GM18951 (cell line): ENCODE measurements at regions not wholly inside any gene's neighbourhood (a gene's known extent, or its start where the extent isn't known, plus 50 kb on each side); places are given as distances from the start of the nearest gene placed in this dataset.
"Not testable (repeated sequence)": the region's sequence is repeated elsewhere in the genome, so short reads cannot be mapped to it uniquely, and the experiment has no call there.

Experiments used
- POLR2A ChIP-seq: IDR thresholded peaks from 4 replicates; pipeline ENCODE4 v1.6.1; 2011; ENCODE audit warnings: mild to moderate bottlenecking; ENCODE audit not compliant: insufficient read length, insufficient read depth; ENCODE audit errors: extremely low read depth
- in situ Hi-C: fragments of 300-500 bp; cut with MboI; formaldehyde crosslinking; loops from one replicate; pipeline ENCODE4 v1.12.0; 2022; ENCODE audit warnings: low sequenced_read_pairs, mixed read lengths, inconsistent platforms; ENCODE audit not compliant: unreplicated experiment

DNA sequence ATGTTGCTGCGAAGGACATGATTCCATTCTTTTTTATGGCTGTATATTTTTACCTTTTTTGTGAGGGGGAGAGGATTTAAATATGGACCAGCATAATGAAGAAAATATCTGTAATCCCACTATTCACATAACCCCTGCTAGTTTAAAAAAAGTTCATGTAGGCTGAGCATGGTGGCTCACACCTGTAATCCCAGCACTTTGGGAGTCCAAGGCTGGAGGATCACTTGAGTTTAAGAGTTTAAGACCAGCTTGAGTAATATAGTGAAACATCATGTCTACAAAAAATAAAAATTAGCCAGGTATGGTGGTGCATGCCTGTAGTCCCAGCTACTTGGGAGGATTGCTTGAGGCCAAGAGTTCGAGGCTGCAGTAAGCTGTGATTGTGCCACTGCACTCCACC, 99.8 kb upstream of the TPTE start:
- in situ Hi-C loops: not testable (repeated sequence)

DNA sequence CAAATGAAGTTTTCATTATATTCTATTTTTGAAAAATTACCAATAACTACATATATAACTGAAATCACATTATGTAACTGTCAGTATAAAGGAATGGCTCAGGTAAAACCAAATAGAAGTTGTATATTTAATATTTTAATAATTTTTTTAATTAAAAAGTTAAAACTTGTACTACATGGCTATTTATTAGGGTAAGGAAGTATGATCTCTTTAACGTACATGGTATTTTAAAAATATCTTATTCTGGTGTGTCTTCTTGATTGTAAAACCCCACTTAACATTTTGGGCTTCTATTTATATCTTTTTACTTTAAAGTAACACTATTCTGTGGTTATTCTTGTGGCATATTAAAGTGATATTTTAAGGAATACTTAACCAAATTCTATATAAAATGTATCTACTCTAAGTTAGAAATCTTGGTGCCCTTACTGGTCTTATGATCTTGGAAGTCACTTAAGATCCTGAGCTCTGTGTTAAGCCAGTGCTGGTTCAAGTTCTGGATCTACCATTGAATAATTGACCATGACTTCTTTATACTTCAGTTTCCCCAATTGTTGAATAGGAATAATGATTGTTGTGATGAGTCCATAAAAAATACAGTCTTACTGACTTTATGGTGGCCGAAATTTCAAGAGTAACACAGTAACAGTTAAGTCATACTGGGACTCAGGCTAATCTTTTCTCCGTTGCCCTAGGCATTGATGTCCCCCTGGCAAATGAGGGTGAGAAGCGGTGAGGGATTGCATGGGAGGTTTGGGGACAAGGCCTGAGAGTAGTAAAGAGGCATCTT, 97.1 kb upstream of the TPTE start:
- in situ Hi-C loops: not testable (repeated sequence)

DNA sequence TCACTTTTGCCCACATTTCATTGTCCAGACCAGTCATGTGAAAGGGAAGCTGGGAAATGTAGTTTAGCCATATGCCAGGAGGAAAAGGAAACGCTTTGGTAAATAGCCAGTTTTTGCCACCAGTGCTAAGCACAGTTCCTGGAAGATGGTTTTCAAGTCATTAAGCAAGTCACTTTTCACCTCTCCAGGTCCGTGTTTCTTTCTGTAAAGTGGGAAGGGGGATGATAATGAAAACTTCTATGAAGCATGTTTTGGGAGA, 96.6 kb upstream of the TPTE start:
- in situ Hi-C loops: not testable (repeated sequence)

DNA sequence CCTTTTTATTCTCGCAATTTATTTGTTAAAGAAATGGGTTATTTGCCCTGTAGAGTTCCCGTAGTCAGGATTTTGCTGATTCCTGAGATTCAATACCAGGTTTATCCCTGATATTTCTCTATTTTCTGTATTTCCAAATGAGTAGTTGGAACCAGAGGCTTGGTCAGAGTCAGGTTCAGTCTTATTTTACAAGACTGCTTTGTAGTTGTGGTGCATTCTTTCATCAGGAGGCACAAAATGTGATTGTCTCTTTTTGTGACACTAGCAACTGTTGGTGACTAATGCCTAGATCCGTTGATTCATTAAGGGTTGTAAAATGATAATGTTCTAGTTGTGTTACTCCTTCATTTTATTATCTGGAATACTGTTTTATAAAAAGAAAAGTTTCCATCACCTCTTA, 95.5 kb upstream of the TPTE start:
- TF ChIP-seq POLR2A: no peak
- in situ Hi-C loops: no loop called here

DNA sequence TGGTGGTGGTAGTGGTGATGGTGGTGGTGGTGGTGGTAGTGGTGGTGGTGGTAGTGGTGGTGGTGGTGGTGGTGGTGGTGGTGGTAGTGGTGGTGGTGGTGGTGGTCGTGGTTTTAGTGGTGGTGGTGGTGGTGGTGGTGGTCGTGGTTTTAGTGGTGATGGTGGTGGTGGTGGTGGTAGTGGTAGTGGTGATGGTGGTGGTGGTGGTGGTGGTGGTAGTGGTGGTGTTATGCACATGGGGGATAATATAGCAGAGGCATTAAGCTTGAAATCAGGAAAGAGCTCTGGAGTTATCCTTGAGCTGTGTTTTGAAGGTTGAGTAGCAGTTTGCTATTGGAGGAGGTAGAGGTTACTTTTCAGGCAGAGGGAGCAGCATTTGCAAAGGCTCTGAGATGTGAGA, 94.6 kb upstream of the TPTE start:
- in situ Hi-C loops: not testable (repeated sequence)

DNA sequence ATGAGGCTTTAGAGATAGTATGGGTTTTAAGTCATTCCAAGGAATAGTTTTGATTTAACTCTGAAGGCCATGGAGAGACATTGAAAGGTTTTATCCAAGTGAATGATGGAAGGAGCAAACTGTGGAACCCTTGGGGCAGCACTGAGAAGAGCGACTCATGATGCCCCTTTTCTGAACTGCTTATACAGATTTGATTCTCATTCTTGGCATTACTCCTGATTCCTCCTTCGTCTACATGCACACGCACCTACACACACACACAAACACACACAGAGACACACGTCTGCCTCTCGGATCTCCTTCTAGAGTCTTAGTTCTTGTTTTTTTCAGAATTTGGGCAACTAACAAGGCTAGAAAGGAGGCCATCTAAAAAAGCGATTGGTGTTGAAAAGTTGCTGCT, 94.1 kb upstream of the TPTE start:
- in situ Hi-C loops: not testable (repeated sequence)

DNA sequence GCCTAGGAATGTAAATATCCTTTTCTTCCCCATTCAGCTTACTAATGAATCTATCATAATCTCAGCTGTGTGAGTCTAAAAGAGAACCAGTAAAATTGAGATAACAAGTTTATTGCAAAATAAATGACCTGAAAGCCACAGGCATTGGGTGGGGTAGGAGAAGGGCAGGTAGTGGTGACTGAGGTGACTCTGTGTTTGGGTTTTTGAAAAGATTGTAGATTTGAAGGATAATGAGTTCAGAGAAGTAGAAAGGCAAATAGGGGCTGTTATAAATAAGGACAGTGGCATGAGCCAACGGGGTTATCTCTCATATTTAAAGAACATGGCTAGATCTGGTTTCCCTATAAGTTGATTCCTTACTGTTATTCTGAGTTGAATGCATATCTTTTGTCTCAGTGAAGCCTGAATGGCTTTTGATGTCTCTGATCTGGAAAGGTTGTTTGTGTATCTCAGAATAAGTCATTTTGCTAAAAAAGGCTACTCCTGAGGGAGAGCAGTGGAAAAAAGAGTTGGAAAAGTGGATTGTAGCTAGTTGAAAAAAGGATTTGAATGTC, 92.3 kb upstream of the TPTE start:
- in situ Hi-C loops: not testable (repeated sequence)

DNA sequence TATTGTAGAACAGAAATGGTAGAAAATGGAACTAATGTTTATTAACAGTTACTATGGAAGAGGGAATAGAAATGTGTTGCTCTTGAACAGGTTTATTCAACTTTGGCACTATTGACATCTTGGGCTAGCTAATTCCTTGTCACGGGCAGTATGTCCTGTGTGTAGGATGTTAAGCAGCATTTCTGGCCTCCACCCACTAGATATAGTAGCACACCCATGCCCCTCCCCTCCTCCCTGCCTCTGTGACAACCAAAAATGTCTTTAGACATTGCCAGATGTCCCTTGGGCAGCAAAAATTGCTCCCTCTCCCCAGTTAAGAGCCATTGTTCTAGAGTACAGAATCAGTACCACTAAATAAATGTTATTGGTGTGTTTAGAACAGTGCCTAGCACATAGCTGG, 91.4 kb upstream of the TPTE start:
- TF ChIP-seq POLR2A: no peak
- in situ Hi-C loops: loop anchor here (5.0 kb wide), 1 partner anchor 342 kb away; no protein-coding TSS in a partner anchor

DNA sequence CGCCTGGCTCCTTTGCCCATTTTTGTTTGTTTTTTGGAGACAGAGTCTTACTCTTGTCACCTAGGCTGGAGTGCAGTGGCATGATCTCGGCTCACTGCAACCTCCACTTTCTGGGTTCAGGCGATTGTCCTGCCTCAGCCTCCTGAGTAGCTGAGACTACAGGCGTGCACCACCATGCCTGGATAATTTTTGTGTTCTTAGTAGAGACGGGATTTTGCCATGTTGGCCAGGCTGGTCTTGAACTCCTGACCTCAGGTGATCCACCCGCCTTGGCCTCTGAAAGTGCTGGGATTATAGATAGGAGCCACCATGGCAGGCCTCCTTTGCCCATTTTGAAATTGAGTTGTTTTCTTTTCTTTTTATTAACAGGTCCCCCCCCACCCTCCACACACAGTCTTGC, 89.4 kb upstream of the TPTE start:
- in situ Hi-C loops: loop anchor here (5.0 kb wide), 1 partner anchor 340 kb away; no protein-coding TSS in a partner anchor

DNA sequence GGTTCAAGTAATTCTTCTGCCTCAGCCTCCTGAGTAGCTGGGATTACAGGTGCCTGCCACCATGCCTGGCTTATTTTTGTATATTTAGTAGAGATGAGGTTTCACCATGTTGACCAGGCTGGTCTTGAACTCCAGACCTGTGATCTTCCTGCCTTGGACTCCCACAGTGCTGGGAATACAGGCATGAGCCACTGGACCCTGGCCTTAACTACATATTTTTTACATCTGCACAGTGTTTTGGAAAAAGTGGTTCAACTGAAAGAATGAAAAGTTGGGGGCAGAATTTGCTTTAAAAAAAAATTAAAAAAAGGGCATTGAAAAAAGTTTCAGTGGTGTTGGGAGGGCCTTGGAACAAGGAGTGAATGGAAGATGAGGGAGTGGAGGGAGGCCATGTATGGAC, 88.9 kb upstream of the TPTE start:
- in situ Hi-C loops: loop anchor here (5.0 kb wide), 1 partner anchor 340 kb away; no protein-coding TSS in a partner anchor

DNA sequence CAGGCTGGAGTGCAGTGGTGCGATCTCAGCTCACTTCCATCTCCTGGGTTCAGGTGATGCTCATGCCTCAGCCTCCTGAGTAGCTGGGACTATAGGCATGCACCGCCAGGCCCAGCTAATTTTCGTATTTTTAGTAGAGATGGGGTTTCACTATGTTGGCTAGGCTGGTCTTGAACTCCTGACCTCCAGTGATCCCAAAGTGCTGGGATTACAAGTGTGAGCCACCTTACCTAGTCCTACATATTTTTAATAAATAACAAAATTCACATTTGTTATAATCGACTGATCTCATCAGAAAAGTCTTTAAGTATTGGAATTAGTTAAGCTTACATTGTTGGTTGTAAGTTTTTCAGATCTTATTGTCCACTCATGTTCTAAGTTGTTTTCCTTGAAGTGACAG, 83.4 kb upstream of the TPTE start:
- in situ Hi-C loops: not testable (repeated sequence)

DNA sequence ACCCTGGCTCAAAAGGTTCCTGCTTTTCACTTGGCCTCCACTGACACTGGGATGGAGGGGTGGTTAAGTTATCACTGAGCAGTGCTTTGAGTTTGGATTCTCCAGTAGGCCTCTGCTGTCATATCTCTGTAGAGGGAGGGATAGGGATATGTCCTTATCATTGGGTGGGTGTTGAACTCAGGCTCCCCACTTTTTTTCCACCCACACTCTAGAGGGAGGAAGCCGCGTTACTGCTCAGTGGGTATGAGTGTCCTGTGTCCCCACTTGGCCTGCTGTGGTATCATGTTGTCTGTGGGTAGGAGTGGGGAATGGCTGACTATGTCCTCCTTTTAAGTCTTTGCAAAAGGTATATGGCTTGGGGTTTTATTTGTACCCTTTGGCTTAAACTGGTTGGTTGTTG, 80.7 kb upstream of the TPTE start:
- in situ Hi-C loops: not testable (repeated sequence)

DNA sequence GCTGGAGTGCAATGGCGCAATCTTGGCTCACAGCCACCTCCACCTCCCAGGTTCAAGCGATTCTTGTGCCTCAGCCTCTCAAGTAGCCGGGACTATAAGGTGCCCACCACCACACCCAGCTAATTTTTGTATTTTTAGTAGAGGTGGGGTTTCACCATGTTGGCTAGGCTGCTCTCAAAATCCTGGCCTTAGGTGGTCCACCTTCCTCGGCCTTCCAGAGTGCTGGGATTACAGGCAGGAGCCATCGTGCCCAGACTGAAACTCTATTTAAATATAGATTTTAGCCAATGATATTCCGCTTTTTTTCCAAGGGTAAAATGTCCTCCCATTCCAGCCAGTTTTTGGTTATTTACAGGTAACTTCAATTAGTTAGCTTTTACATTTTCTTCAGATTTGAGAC, 79.4 kb upstream of the TPTE start:
- in situ Hi-C loops: not testable (repeated sequence)

DNA sequence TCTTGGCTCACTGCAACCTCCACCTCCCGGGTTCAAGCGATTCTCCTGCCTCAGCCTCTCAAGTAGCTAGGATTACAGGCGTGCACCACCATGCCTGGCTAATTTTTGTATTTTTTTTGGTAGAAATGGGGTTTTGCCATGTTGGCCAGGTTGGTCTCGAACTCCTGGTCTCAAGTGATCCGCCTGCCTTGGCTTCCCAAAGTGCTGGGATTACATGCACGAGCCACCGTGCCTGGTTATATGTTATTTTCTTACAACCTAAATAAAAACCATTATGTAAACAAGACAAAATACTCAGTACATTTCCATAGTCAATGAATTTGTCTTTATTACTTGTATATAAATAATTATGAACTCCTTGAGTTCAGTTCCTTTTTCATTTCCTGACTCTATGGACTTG, 75.7 kb upstream of the TPTE start:
- in situ Hi-C loops: not testable (repeated sequence)

DNA sequence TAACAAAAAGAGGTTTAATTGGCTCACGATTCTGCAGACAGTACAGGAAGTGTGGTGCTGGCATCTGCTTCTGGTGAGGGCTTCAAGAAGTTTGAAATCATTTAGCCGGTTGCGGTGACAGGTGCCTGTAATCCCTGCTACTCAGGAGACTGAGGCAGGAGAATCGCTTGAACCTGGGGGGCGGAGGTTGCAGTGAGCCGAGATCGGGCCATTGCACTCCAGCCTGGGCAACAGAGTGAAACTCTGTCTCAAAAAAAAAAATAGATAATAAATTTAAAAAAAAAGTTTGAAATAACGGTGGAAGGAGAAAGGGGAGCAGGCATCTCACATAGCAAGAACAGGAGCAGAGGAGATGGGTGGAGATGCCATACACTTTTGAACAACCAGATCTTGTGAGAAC, 71.9 kb upstream of the TPTE start:
- in situ Hi-C loops: not testable (repeated sequence)

DNA sequence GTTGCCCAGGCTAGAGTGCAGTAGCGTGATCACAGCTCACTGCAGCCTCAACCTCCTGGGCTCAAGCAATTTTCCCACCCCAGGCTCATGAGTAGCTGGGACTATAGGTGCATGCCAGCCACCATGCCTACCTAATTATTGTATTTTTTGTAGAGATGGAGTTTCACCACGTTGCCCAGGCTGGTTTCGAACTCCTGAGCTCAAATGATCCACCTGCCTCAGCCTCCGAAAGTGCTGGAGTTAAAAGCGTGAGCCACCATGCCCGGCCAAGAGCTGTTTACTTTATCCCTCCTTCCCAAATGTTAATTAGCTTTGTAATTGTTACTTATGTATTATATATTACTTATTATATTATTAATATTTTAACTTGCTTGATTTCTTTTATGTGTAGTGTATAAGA, 70.1 kb upstream of the TPTE start:
- in situ Hi-C loops: loop anchor here (10.0 kb wide), 1 partner anchor 304 kb away; no protein-coding TSS in a partner anchor

DNA sequence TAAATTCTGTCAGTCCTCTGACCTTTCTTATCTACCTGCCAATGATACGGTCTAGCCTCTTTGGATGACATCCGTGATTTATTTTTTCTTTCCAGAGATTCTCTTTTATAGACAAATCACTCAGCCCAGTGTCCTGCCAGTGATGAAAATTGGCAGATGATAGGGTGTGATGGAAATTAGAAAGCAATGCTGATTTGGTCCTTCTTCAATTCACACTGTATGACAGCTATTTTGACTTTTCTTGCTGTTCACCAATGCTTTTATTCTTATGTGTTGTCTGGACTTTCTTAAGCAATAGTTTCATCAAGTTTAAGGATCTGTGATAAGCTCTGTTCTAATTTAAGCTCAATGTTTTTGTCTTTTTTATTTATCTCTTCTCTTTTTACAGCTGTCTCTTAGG, 63.6 kb upstream of the TPTE start:
- in situ Hi-C loops: loop anchor here (10.0 kb wide), 1 partner anchor 297 kb away; no protein-coding TSS in a partner anchor

DNA sequence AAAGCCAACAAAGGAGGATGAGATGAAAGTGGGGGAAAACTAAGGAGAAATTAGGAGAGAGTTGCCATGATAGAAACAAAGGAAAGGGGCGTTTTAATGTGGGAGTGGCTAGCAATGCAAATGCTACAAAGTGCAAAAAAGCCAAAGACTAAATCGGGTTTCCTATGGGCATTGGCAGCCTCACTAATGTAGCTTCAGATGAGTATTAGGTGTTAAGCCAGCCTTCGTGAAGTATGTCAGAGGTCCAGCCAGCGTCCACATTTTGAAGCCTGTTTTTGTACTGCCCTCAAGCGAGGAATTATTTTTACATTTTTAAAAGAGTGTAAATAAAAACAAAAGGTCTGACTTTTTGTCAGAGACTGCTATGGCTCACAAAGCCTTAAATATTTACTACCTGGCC, 60.4 kb upstream of the TPTE start:
- in situ Hi-C loops: not testable (repeated sequence)

DNA sequence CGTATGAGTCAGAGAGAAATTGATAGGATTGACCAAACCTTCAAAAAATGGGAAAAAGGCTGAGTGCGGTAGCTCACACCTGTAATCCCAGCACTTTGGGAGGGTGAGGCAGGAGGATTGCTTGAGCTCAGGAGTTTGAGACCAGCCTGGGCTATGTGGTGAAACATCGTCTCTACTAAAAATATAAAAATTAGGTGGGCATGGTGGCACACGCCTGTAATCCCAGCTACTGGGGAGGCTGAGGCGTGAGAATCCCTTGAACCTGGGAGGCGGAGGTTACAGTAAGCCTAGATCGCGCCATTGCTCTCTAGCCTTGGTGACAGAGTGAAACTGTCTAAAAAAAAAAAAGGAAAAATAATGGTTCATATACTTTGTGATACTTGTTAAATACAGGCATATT, 59.9 kb upstream of the TPTE start:
- in situ Hi-C loops: not testable (repeated sequence)
